HG02588 (cell line): ENCODE measurements at regions not wholly inside any gene's neighbourhood (a gene's known extent, or its start where the extent isn't known, plus 50 kb on each side); places are given as distances from the start of the nearest gene placed in this dataset.
"Not testable (repeated sequence)": the region's sequence is repeated elsewhere in the genome, so short reads cannot be mapped to it uniquely, and the experiment has no call there.

Experiments
- ATAC-seq: cut with Tn5 transposase; IDR thresholded peaks from one replicate; pipeline ENCODE4 v1.9.1; 2021; ENCODE audit warnings: mild to moderate bottlenecking, moderate library complexity; ENCODE audit not compliant: unreplicated experiment

DNA sequence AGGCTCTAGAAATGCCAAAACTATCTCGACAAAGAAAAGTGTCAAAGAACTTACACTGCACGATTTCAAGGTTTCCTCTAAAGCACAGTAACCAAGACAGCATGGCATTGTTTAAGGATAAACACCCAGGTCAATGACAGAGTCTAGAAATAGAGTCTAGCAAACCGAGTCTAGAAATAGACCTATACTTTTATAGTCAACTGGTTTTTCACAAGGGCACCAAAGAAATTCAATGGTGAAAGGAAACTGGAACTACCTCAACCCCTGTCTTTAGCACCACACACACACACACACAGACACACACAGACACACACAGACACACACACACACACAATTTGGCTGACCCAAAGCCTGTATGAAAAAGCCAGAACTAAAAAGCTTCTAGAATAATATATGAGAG is 67.1 kb upstream of the PGBD5 start:
- no peak for ATAC-seq

DNA sequence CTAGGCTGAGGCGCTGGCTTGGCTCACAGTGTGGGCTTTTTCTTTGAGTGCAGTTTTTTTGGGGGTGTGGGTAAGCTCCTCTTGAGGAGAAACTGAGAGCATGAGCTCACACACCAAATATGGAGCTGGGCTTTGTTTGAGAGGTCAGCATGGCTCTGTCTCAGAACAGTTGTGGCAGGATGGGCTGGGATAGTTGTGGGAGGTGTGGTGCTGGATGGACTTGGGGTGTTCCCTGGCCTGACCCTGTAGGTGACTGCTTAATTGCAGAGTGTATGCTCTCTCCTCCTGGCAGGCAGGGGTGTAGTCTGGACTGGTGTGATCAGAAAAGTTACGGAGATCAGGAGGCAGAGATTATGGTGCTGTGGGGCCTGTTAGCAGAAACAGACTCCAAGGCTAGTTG is 64.3 kb upstream of the PGBD5 start:
- ATAC-seq: no peak

DNA sequence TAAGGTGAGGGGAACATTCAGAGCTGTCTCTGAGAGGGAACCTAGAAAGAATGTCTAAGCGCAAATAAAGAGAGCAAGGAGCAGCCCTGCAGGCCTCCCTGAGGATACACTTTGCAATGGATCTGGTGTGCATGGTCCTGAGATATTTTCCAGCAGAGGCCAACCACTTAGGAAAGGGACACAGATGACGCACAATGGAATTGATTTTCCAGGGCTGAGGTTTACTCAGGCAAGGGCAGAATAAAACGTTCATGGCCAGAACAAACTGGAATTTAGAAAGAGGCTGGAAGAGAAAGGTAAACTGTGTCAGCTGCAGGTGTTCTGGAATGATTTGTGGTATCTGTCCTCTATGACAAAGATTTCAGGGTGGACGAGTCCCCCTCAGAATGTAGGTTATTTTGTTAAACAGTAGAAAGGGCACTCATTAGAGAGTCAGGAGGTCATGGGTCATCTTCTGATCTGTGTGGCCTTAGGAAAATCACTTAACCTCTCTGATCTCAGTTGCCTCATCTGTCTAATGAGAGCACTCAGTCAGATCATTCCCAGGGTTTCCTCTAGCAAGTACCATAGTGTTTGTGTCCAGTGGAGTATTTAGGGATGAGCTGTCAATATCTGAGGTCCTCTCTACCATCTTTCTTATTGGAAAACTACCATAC is 61.8 kb upstream of the PGBD5 start:
- no peak for ATAC-seq

DNA sequence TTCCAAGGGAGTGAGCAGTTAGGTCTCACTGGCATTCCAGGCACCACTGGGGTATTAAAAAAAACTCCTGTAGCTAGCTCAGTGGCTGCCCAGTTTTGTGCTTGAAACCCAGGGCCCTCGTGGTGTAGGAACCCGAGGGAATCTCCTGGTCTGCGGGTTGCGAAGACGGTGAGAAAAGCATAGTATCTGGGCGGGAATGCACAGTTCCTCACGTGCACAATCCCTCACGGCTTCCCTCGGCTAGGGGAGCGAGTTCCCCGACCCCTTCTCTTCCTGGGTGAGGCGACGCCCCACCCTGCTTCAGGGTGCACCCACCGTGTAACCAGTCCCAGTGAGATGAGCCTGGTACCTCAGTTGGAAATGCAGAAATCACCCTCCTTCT is 50.5 kb upstream of the PGBD5 start:
- no peak for ATAC-seq

DNA sequence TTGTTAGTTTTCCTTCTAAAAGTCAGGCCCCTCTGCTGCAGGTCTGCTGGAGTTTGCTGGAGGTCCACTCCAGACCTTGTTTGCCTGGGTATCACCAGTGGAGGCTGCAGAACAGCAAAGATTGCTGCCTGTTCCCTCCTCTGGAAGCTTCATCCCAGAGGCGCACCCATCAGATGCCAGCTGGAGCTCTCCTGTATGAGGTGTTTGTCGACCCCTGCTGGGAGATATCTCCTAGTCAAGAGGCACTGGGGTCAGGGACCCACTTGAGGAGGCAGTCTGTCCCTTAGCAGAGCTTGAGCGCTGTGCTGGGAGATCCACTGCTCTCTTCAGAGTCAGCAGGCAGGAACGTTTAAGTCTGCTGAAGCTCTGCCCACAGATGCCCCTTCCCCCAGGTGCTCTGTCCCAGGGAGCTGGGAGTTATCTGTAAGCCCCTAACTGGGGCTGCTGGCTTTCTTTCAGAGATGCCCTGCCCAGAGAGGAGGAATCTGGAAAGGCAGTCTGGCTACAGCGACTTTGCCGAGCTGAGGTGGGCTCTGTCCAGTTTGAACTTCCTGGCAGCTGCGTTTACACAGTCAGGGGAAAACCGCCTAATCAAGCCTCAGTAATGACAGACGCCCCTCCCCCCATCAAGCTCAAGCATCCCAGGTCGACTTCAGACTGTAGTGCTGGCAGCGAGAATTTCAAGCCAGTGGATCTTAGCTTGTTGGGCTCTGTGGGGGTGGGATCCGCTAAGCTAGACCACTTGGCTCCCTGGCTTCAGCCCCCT is 49.9 kb upstream of the PGBD5 start:
- ATAC-seq: not testable (repeated sequence)
